HG03378 (cell line): ENCODE measurements at regions not wholly inside any gene's neighbourhood (a gene's known extent, or its start where the extent isn't known, plus 50 kb on each side); places are given as distances from the start of the nearest gene placed in this dataset.
"Not testable (repeated sequence)": the region's sequence is repeated elsewhere in the genome, so short reads cannot be mapped to it uniquely, and the experiment has no call there.

ENCODE experiments used
- ATAC-seq: cut with Tn5 transposase; IDR thresholded peaks from one replicate; pipeline ENCODE4 v1.9.1; 2021; ENCODE audit warnings: mild to moderate bottlenecking, moderate library complexity; ENCODE audit not compliant: unreplicated experiment

- no peak for ATAC-seq
Observed at GRCh38 chr16:54985156-54985555, 54.5 kb downstream of the IRX5 start.

GRCh38 chr16:54985668-54986067 lies 55.0 kb downstream of the IRX5 start:
- ATAC-seq, result no peak

GRCh38 chr16:54986409-54986808 lies 55.7 kb downstream of the IRX5 start:
- ATAC-seq, result no peak

- ATAC-seq, result no peak
Observed at GRCh38 chr16:54987081-54987480, 56.4 kb downstream of the IRX5 start.

GRCh38 chr16:54991525-54991924 lies 60.9 kb downstream of the IRX5 start:
- ATAC-seq, result no peak

- ATAC-seq, result not testable (repeated sequence)
Observed at GRCh38 chr16:54991946-54992345, 61.3 kb downstream of the IRX5 start.

GRCh38 chr16:54993106-54993895 lies 62.6 kb downstream of the IRX5 start:
- ATAC-seq, result no peak

GRCh38 chr16:54996186-54996585 lies 65.5 kb downstream of the IRX5 start:
- ATAC-seq, result no peak

GRCh38 chr16:54998834-54999233 lies 68.2 kb downstream of the IRX5 start:
- ATAC-seq, result no peak

- ATAC-seq, result no peak
Observed at GRCh38 chr16:54999481-54999880, 68.8 kb downstream of the IRX5 start.

GRCh38 chr16:55000595-55000994 lies 69.9 kb downstream of the IRX5 start:
- no peak for ATAC-seq

- no peak for ATAC-seq
Observed at GRCh38 chr16:55001931-55002330, 71.3 kb downstream of the IRX5 start.

- no peak for ATAC-seq
Observed at GRCh38 chr16:55002419-55002818, 71.8 kb downstream of the IRX5 start.

- no peak for ATAC-seq
Observed at GRCh38 chr16:55003306-55003705, 72.6 kb downstream of the IRX5 start.

- no peak for ATAC-seq
Observed at GRCh38 chr16:55003916-55004315, 73.3 kb downstream of the IRX5 start.

GRCh38 chr16:55007504-55007903 lies 76.8 kb downstream of the IRX5 start:
- ATAC-seq, result no peak

- ATAC-seq, result no peak
Observed at GRCh38 chr16:55008836-55009510, 78.3 kb downstream of the IRX5 start.

GRCh38 chr16:55009581-55009980 lies 78.9 kb downstream of the IRX5 start:
- ATAC-seq, result no peak

GRCh38 chr16:55010492-55011160 lies 80.0 kb downstream of the IRX5 start:
- no peak for ATAC-seq

GRCh38 chr16:55012362-55012761 lies 81.7 kb downstream of the IRX5 start:
- no peak for ATAC-seq

- ATAC-seq, result no peak
Observed at GRCh38 chr16:55012793-55013192, 82.1 kb downstream of the IRX5 start.

- ATAC-seq, result no peak
Observed at GRCh38 chr16:55014022-55014421, 83.4 kb downstream of the IRX5 start.
